Left renal cortex interstitium (tissue), 4 donors: ENCODE measurements at regions not wholly inside any gene's neighbourhood (a gene's known extent, or its start where the extent isn't known, plus 50 kb on each side); places are given as distances from the start of the nearest gene placed in this dataset.
"Not testable (repeated sequence)": the region's sequence is repeated elsewhere in the genome, so short reads cannot be mapped to it uniquely, and the experiment has no call there.

Experiments
- DNase-seq, 4 donors: peaks; one replicate each; pipeline ENCODE4 v3.0.0-alpha.2; 2013; ENCODE audit warnings: low read depth in 4 of 4, low spot score in 2 of 4, missing footprints in 1 of 4

DNA sequence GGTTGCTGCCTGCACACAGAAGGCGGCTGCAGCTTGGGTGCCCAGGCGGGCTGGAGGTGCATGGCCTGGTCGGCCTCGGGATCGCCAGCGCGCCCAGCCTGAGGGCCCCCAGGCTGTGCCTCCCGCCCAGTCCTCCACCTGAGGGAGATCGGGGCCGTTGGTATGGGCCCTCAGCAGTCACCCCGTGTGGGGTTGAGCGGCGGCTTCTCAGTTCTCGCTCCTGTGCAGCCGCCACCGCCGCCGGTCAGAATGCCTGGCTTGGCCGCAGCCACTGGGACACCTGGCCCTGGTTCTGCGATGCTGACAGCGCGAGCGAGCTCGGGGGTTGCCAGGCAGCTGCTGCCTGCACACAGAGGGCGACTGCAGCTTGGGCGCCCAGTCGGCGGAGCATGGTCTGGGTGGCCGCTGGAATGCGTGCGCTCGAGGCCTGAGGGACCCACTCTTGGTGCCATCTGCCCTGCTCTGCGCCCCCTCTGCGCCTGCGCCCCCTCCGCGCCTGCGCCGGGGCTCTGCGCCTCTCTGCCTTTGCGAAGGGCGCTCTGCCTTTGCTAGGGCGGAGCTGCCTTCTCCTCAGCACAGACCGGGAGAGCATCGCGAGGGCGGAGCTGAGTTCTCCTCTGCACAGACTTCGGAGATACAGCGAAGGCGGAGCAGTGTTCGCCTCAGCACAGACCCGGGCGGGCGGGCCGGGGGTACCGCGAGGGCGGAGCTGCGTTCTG is 84.6 kb upstream of the ZNG1F start:
- peak; percentile 37 to 69 (median 58) for DNase-seq

DNA sequence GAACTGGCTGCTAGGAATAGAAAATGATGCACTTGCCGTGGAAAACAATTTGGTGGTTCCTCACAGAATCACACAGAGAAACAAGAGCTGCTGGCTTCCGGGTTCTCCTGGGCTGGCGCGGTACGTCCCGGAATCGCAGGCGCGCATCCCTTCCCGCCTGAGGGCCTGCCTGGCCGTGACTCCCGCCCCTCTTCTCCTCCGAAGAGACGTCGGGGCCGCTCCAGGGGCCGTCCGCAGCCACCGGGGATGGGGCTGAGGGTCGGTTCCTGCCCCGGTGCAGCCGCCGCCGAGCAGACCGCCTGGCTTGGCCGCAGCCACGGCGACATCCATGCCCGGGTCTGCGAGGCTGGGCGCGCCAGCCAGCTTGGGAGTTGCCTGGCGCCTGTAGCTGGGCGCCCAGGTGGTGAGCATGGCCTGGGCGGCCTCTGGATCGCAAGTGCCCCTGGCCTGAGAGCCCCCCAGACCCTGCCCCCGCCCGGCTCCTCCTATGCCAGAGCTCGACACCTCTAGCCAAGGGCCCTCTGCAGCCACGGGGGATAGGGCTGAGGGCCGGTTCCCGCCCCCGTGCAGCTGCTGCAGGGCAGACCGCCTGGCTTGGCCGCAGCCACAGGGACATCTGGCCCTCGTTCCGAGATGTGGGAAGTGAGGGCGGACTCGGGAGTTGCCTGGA is 83.9 kb upstream of the ZNG1F start:
- DNase-seq = not testable (repeated sequence)

DNA sequence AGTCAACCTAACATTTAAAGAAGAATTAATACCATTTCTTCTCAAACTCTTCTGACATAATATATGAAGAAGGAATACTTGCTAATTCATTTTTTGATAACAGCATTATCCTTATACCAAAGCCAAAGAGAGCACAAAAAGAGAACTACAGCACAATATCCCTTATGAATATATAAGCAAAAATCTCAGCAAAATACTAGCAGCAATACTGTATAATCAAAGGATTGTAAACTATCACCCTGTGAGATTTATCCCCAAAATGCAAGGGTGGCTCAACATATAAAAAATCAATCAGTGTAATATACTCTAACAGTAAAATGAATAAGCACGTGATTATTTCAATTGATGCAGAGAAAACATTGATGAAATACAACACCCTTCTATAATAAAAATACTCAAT is 81.9 kb upstream of the ZNG1F start:
- DNase-seq = not testable (repeated sequence)

DNA sequence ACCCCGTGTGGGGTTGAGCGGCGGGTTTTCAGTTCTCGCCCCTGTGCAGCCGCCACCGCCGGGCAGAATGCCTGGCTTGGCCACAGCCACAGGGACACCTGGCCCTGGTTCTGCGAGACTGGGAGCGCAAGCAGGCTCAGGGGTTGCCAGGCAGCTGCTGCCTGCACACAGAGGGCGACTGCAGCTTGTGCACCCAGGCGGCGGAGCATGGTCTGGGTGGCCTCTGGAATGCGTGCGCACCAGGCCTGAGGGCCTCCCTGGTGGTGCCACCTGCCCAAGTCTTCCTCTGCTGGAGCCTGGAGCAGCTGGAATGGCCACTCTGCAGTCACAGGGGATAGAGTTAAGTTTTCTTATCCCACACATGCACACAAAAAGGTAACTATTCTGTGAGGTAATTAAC is 80.4 kb upstream of the ZNG1F start:
- DNase-seq = peak in 1 of 4 donors; percentile 17

DNA sequence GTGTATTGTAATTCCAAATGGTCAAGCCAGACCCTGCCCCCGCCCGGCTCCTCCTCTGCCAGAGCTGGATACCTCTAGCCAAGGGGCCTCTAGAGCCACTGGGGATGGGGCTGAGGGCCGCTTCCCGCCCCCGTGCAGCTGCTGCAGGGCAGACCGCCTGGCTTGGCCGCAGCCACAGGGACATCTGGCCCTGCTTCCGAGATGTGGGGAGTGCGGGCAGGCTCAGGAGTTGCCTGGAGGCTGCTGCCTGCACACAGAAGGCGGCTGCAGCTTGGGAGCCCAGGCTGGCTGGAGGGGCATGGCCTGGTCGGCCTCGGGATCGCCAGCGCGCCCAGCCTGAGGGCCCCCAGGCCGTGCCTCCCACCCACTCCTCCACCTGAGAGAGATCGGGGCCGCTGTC is 79.9 kb upstream of the ZNG1F start:
- DNase-seq = not testable (repeated sequence)

DNA sequence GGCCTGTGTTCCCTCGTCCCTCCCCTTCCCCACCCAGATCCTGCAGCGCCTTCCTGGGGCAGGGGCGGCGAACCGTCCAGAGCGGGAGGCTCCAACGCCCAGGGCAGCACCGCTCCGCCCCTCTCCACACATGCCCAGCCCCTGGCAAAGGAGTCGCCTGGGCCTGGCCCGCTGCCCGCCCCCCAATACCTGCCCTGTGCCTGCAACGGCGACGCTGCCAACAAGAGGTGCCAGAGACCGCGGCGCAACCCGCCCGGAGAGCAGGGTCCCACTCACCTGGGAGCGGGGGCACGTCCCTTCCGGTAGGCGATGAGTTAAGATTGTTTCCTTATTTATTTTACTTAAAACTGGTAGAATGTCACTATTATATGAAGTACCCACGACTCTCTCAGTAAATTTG is 77.5 kb upstream of the ZNG1F start:
- not testable (repeated sequence) for DNase-seq

DNA sequence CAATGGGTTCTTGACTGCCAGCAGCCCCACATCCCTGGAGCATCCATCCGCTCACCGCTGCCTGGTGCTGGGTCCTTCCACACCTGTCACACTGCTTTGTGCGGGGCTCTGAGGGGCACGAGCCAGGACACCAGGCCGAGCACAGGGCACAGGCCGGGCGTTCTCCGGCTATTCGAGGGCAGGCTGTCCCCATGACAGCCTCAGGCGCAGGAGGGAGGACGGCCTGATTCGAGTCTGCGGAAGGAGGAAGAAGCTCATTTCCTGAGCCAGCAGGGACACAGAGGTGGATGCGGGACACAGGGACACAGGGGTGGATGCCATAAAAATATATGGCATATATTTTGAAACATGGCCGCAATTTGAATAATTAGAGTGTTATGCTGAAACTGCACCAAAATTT is 76.9 kb upstream of the ZNG1F start:
- DNase-seq = not testable (repeated sequence)

DNA sequence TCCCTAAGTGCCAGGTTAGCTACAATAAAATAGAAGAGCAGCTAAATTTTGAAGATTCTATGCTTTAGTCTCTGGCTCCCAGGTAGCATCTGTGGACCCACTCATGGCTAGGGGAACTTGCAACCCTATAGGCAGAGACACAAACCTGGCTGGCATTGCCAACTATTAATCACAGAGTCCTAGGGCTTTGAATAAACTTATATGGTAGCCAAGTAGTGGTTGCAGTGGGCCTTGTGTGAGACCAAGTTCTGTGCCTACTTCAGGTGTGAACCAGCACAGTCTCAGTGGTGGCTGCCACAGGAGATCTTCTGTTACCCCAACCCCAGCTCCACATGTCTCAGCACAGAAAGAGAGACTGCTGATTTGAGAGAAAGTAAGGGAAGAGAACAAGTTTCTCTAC is 62.9 kb upstream of the ZNG1F start:
- not testable (repeated sequence) for DNase-seq

DNA sequence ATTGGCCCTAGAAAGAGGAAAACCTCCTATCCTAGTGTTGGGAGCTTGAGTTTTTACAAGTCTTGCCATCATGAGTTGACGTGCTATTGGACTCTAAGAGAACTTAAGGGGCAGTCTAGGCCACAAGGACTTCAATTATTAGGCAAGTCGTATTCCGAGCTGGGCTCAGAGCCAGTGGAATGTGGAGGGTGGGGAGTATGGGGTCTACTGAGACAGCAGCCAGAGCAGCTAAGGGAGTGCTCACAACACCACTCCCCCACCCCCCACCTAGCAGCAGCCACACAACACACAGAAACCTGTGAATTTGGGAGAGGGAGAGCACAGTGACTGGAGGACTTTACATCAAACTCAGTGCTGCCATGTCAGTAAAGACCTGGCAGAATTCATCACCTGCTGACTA is 62.0 kb upstream of the ZNG1F start:
- not testable (repeated sequence) for DNase-seq

DNA sequence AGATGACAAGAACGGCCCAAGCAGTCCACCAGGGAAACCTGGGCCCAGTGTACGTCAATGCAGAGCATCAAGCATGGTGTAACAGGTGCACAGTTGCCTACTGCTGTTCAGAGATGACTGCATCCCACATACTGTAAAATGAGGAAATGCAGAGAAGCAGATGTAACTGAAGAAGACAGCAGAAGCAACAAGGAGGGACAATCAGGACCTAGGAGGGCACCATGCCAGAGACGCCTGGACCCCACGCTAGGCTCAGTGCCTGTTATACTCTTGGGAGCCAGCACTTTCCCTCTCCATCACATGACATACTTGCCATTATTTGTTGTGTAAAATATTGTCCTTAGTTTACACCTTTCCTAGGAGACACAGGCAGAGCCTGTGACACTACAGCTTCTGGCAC is 57.6 kb upstream of the ZNG1F start:
- DNase-seq = not testable (repeated sequence)
